ENCODE measurements at regions not wholly inside any gene's neighbourhood (a gene's known extent, or its start where the extent isn't known, plus 50 kb on each side); places are given as distances from the start of the nearest gene placed in this dataset.

- 94 to 100% methylated on average over 2 of the region's 3 CpGs for WGBS, 2 experiments (ENCODE audit: insufficient coverage in 1 of 2, insufficient read length in 1 of 2)
- H3K36me3 Mint-ChIP-seq (ENCODE audit: low read depth), result no peaks in the 10 kb centered on the region
- H3K4me1 Mint-ChIP-seq, result no peaks in the 10 kb centered on the region
- Histone ChIP-seq H3K4me1 (ENCODE audit: control insufficient read depth, insufficient read depth, low read length) (no peaks in the 10 kb centered on the region), H3K27me3 (ENCODE audit: control insufficient read depth, insufficient read depth, low read length, poor library complexity, severe bottlenecking) (no peaks in the 10 kb centered on the region), H3K27ac (ENCODE audit: low read depth, low read length) (no peak overlapping the region), H3K9ac (ENCODE audit: extremely low read depth, low read length, poor library complexity, severe bottlenecking) (no peak overlapping the region), H3K4me3 (ENCODE audit: low read length) (no peak overlapping the region), H3K36me3 (ENCODE audit: control insufficient read depth, insufficient read depth, low read length) (no peaks in the 10 kb centered on the region), H3K9me3 (ENCODE audit: control insufficient read depth, low read length) (no peaks in the 10 kb centered on the region)
- TF ChIP-seq, protein P1, sequence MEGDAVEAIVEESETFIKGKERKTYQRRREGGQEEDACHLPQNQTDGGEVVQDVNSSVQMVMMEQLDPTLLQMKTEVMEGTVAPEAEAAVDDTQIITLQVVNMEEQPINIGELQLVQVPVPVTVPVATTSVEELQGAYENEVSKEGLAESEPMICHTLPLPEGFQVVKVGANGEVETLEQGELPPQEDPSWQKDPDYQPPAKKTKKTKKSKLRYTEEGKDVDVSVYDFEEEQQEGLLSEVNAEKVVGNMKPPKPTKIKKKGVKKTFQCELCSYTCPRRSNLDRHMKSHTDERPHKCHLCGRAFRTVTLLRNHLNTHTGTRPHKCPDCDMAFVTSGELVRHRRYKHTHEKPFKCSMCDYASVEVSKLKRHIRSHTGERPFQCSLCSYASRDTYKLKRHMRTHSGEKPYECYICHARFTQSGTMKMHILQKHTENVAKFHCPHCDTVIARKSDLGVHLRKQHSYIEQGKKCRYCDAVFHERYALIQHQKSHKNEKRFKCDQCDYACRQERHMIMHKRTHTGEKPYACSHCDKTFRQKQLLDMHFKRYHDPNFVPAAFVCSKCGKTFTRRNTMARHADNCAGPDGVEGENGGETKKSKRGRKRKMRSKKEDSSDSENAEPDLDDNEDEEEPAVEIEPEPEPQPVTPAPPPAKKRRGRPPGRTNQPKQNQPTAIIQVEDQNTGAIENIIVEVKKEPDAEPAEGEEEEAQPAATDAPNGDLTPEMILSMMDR (conservative IDR thresholded peaks at IDR 0.05), result no peak
- no peak overlapping the region for H3K4me3 Mint-ChIP-seq
- no peak for DNase-seq
- no peak overlapping the region for H3K27ac Mint-ChIP-seq
- H3K27me3 Mint-ChIP-seq (ENCODE audit: insufficient read depth), result no peaks in the 10 kb centered on the region
- peaks cover 3% of the 10 kb centered on the region for H3K9me3 Mint-ChIP-seq
Observed at GRCh38 chr10:23897861-23898260, 311.1 kb upstream of the KIAA1217 start.

GRCh38 chr10:23899166-23899565 lies 309.8 kb upstream of the KIAA1217 start:
- Histone ChIP-seq H3K4me3 (ENCODE audit: low read length) (no peak overlapping the region), H3K27ac (ENCODE audit: low read depth, low read length) (no peak overlapping the region), H3K9me3 (ENCODE audit: control insufficient read depth, low read length) (no peaks in the 10 kb centered on the region), H3K9ac (ENCODE audit: extremely low read depth, low read length, poor library complexity, severe bottlenecking) (no peak overlapping the region), H3K27me3 (ENCODE audit: control insufficient read depth, insufficient read depth, low read length, poor library complexity, severe bottlenecking) (no peaks in the 10 kb centered on the region), H3K4me1 (ENCODE audit: control insufficient read depth, insufficient read depth, low read length) (no peaks in the 10 kb centered on the region), H3K36me3 (ENCODE audit: control insufficient read depth, insufficient read depth, low read length) (no peaks in the 10 kb centered on the region)
- H3K27me3 Mint-ChIP-seq (ENCODE audit: insufficient read depth), result no peaks in the 10 kb centered on the region
- no peak overlapping the region for H3K27ac Mint-ChIP-seq
- TF ChIP-seq, protein P1 (conservative IDR thresholded peaks at IDR 0.05), result no peak
- no peak overlapping the region for H3K4me3 Mint-ChIP-seq
- H3K36me3 Mint-ChIP-seq (ENCODE audit: low read depth), result no peaks in the 10 kb centered on the region
- peaks cover 3% of the 10 kb centered on the region for H3K9me3 Mint-ChIP-seq
- DNase-seq, result no peak
- H3K4me1 Mint-ChIP-seq, result no peaks in the 10 kb centered on the region
- 75 to 82% methylated on average over 1 to 2 of the region's 2 CpGs for WGBS, 2 experiments (ENCODE audit: insufficient coverage in 1 of 2, insufficient read length in 1 of 2)

GRCh38 chr10:23910291-23910690 lies 298.6 kb upstream of the KIAA1217 start:
- TF ChIP-seq, protein P1 (conservative IDR thresholded peaks at IDR 0.05), result no peak
- no peaks in the 10 kb centered on the region for H3K27me3 Mint-ChIP-seq (ENCODE audit: insufficient read depth)
- no peak overlapping the region for H3K9ac ChIP-seq (ENCODE audit: extremely low read depth, low read length, poor library complexity, severe bottlenecking)

More at GRCh38 chr10:23910291-23910690, 298.6 kb upstream of the KIAA1217 start:
- Histone ChIP-seq H3K4me1 (ENCODE audit: control insufficient read depth, insufficient read depth, low read length) (no peaks in the 10 kb centered on the region), H3K9me3 (ENCODE audit: control insufficient read depth, low read length) (no peaks in the 10 kb centered on the region), H3K27ac (ENCODE audit: low read depth, low read length) (no peak overlapping the region), H3K36me3 (ENCODE audit: control insufficient read depth, insufficient read depth, low read length) (no peaks in the 10 kb centered on the region), H3K4me3 (ENCODE audit: low read length) (no peak overlapping the region), H3K27me3 (ENCODE audit: control insufficient read depth, insufficient read depth, low read length, poor library complexity, severe bottlenecking) (no peaks in the 10 kb centered on the region)
- Mint-ChIP-seq H3K9me3 (no peaks in the 10 kb centered on the region), H3K4me3 (no peak overlapping the region), H3K27ac (no peak overlapping the region), H3K4me1 (no peaks in the 10 kb centered on the region), H3K36me3 (ENCODE audit: low read depth) (no peaks in the 10 kb centered on the region)
- WGBS, 2 experiments (ENCODE audit: insufficient coverage in 1 of 2, insufficient read length in 1 of 2), result 90 to 92% methylated on average over 2 of the region's 2 CpGs
- no peak for DNase-seq

All from endodermal cell (in vitro differentiated cells).